NCI-H748 treated with DMSO at 0.1 percent for 48 hours (cell line): ENCODE measurements at regions not wholly inside any gene's neighbourhood (a gene's known extent, or its start where the extent isn't known, plus 50 kb on each side); places are given as distances from the start of the nearest gene placed in this dataset.
A peak's percentile ranks its signal among the peaks of the same experiment; 100 is the strongest.

Source experiments
- DNase-seq: peaks from one replicate; lab custom pipeline; 2025; lab: John Stamatoyannopoulos, UW

DNA sequence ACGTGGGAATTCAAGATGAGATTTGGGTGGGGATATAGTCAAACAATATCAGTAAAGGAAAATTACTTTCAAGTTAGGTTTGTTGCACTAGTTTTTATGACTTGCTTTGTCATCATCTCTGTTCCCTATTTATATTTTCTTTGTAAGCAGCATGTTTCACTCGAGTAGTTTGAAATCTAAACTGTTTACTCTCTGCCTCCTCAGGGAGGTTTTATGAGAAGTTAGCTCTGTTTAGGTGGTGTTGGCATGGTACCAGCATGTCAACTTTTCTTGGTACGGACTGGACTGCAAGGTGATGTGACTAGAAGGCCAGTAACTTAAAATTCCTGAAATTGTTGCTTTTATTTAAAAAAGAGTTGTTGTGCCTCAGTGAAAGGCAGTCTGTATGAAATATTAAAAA lies 59.2 kb upstream of the MTPN start:
- peak; percentile 45 for DNase-seq

- no peak for DNase-seq
These were observed 57.0 kb upstream of the MTPN start for GRCh38 chr7:136034132-136034531.

- no peak for DNase-seq
These were observed 56.4 kb upstream of the MTPN start for GRCh38 chr7:136033413-136034031.

DNA sequence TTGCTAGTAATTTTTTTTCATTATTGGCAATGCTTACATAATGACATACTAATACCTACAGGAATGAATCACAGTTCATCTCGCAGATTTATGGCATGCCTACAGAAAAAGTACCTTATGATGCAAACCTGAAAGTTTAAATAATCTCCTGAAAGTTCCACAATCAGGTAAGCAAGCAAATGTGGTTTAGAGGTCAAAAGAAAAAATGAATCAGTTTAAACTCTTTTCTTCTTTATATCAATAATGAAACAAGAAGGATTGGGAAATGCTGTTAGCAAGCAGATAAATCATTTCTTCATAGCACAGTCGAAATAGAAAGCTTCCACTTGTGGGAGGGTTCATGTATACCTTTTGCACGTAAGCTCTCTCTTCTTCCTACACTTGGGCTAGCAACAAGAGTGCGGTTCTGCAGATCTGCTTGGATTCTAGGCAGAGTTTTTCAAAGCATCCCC lies 53.7 kb upstream of the MTPN start:
- DNase-seq, result no peak

DNA sequence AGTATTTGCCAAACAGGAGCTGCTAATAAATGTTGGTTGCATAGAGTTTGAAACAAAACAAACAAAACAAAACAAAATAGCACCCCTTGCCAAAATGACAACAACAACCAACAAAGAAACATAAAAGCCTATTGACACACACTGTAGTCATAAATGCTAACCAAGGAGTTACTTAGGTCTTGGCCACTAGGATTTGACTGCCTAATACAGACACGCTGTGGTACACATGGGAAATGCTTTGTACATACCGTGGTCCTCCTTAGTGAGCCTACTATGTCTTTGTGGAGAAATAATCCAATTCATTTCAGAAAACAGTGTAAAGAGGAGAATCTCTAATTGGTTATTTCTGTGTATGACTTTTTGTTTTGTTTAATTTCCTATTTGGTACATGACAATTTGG lies 53.2 kb upstream of the MTPN start:
- DNase-seq, result no peak

DNA sequence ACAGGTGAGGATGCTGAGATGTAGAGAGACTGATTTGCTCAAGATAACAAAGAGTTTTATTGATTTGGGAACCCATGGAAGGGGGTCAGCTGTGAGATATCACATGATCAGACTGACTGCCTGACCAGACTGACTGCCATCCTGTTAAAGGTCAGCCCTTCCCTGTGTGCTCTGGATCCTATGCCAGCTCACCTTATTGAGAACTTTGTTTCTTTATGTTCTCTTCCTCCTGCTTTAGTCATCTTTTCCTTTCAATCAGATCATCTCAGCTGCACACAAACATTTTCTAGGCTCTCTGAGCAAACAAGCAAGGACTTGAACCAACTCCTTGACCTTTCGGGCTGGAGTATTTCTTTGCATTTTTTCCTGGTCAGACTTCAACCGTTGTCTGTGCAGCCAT lies 50.0 kb upstream of the MTPN start:
- DNase-seq, result no peak
